22Rv1 (cell line): ENCODE measurements at regions not wholly inside any gene's neighbourhood (a gene's known extent, or its start where the extent isn't known, plus 50 kb on each side); places are given as distances from the start of the nearest gene placed in this dataset.

ENCODE experiments used
- H3K27ac ChIP-seq: fragments of 450-650 bp; 2 replicates; pipeline ENCODE4 v1.5.1; 2017
- ZFX ChIP-seq: fragments of 450-650 bp; IDR thresholded peaks from 2 replicates; pipeline ENCODE4 v1.6.1; 2017; ENCODE audit warnings: antibody characterized with exemption, borderline replicate concordance
- TF ChIP-seq, protein P1 (sequence below): fragments of 450-650 bp; IDR thresholded peaks from 2 replicates; pipeline ENCODE4 v1.5.1; 2017; ENCODE audit warnings: mild to moderate bottlenecking

DNA sequence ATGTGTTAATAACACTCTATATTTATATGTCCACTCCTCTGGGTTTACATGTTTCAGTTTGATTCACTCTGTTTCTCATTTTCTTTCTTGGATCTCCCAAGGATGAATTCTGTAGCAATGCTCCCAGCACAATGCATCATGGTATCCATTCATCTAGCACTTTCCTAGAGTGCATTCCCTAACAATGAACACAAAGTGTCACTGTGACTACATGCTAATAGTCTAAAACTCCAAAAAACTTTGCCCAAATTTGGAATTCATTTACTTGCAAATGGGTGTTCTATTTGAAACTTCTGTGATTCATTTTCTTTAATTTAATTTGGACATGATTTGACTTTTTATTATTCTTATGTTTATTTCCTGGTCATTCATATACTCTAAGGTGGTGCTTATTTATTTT lies 286.3 kb downstream of the POU4F1 start:
- H3K27ac ChIP-seq, result no peak overlapping the region
- TF ChIP-seq ZFX, result no peak
- TF ChIP-seq, protein P1, sequence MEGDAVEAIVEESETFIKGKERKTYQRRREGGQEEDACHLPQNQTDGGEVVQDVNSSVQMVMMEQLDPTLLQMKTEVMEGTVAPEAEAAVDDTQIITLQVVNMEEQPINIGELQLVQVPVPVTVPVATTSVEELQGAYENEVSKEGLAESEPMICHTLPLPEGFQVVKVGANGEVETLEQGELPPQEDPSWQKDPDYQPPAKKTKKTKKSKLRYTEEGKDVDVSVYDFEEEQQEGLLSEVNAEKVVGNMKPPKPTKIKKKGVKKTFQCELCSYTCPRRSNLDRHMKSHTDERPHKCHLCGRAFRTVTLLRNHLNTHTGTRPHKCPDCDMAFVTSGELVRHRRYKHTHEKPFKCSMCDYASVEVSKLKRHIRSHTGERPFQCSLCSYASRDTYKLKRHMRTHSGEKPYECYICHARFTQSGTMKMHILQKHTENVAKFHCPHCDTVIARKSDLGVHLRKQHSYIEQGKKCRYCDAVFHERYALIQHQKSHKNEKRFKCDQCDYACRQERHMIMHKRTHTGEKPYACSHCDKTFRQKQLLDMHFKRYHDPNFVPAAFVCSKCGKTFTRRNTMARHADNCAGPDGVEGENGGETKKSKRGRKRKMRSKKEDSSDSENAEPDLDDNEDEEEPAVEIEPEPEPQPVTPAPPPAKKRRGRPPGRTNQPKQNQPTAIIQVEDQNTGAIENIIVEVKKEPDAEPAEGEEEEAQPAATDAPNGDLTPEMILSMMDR, result peak; percentile 62

DNA sequence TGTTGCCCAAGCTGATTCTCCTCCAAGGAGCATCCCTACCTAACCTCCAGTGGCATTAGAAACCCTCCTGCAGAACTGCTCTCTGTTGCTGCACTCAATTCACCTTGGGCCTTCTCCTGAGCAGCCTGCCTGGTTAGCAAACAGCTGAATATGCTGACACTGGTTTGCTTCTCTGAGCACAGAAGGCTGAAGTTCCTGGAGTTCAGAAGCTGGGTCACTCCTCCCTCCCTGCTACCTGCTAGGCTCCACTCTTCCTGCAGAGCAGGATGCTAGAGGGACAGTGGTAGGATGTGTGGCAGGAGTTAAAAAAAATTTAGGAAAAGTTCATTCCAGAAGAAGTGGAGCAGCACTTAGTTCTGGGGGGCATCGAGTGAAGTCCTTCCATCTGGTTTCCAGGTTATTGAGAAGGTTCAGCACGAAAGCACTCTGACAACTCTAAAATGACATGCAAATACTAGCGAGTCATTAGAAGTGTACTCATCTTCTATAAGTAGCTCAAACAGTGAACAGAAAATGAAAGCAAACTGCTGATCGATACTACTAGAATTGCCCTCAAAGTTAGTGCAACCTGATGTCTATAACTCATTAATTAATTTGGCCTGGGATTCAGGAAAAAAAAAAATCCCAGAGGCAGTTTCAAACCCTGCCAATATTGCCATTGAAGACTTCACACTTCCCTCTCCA lies 293.7 kb downstream of the POU4F1 start:
- TF ChIP-seq, protein P1, result no peak
- TF ChIP-seq ZFX, result no peak
- no peak overlapping the region for H3K27ac ChIP-seq

DNA sequence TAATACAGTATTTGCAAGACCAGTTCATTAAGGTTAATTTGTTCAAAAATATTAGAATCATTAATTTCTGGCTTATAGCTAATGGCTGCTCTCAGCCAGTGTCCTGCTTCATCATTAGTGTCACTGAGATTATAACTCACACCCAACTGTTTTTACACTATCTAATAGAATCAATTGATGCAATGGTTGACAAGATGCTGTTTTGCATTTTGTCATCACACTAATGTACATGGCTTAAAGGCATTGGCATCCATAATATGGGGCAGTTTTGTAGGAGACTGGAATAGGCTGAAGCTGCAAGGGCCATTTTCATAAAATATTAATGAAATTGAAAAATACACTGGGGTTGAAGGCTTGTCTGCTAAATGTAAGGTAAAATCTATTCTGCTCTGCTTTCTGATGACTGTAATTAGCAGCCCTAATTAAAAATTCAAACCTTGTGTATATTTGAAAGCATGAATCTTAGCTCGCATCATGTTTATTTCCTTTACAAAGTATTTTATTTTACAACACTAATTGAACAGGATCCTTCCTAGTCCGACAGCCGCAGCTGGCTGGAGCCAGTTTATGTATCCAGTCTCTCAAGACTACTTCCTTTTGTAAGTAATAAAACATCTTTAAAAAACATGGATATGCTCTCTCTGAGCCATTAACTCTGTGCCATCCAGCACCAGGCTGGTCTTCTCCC lies 296.7 kb downstream of the POU4F1 start:
- TF ChIP-seq ZFX, result no peak
- TF ChIP-seq, protein P1, result no peak

DNA sequence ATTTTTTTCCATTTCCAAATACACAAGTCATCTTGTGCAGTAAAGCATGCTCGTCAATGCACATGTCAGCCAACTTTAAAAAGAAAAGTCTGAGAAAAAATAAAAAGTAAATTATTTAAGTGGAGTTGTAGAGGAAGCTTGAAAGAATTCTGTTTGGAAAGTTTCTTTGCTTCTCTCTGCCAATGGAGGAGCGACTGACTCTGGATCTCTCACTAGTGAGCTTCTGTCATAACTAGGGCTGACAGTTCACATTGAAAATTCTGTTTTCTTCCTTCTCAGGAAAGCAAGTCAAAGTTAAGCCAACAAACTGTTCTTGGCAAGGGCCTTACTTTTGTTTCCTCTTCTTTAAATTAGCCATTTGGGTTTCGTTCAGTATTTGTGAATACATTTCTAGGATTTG lies 298.2 kb downstream of the POU4F1 start:
- H3K27ac ChIP-seq, result no peak overlapping the region
- TF ChIP-seq, protein P1, result no peak
- TF ChIP-seq ZFX, result no peak

More for the DNA sequence above, 296.7 kb downstream of the POU4F1 start:
- no peak overlapping the region for H3K27ac ChIP-seq

DNA sequence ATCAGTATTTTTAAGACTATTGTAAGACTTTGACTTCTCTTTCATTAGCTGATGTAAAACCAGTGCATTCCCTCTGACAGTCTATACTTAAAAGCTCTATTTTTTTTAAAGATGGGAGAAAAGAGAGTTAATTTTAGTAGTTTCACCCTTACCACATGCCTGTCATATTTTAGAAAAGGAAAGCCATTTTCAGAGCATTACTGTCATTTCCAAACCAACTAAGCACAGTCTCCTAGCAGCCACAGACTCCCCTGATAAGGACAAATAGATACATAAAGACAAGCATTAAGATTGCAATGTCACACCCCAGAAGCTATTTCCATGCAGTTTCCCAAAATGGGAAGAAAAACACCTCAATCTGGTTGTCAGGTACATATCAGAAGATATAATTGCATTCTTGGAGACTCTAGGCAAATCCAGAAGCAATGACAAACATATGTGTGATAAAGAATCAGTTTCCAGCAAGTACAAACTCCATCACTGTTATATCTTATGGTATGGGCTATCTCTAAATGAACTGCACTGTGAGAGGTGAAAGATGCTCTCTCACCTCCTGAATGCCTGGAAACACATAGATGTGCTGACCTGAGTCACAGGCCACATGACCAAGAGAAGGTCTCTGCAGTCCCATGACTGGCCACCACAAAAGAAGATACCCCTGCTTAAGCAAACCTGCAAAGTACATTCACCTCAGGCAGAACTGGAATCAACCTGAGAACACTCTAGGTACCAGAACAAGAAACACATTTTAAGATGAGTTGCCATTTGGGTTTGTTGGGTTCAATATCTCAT lies 303.3 kb downstream of the POU4F1 start:
- TF ChIP-seq, protein P1, result no peak
- no peak for TF ChIP-seq ZFX

DNA sequence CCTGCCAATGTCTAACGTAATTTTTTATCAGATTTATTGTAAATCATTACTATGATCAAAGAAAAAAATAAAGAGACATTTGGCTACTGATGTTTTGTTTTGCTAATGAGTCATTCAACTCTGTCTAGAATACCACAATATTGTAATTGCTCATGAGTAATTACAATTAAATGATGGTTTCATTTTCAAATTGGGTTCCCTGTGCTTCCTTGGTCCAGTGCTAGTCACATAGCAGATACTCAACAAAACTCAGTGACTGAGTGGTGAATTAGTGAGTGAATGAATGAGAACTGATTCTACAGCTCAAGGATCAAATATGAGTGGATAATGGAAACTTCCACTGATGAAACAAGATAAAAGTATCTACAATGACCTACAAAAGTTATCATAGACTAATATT lies 304.7 kb downstream of the POU4F1 start:
- TF ChIP-seq, protein P1, result no peak
- no peak for TF ChIP-seq ZFX
- no peak overlapping the region for H3K27ac ChIP-seq

More for the DNA sequence above, 303.3 kb downstream of the POU4F1 start:
- H3K27ac ChIP-seq, result no peak overlapping the region

DNA sequence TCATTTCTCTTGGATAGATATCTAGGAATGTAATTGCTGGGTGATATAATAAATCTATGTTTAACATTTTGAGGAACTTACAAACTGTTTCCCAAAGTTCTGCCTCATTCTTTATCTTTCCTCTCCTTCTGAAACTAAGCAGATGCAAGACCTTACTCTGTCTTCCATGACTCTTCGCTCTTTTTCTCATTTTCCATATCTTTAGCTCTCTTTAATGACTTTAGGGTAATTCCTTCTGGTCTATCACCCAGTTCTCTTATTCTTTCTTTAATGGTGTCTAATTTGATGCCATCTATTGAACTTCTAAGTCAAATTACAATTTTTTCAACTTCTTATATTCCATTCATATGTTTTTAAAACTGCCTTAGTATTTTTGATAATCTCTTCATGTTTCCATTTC lies 316.6 kb downstream of the POU4F1 start:
- no peak overlapping the region for H3K27ac ChIP-seq
- TF ChIP-seq ZFX, result no peak
- TF ChIP-seq, protein P1, result no peak
